ENCODE measurements at regions not wholly inside any gene's neighbourhood (a gene's known extent, or its start where the extent isn't known, plus 50 kb on each side); places are given as distances from the start of the nearest gene placed in this dataset.

- H3K4me3 ChIP-seq (ENCODE audit: low read length): no peak overlapping the region
- H2AFZ ChIP-seq (ENCODE audit: low read depth, low read length): no peak overlapping the region
Observed at GRCh38 chr14:97762386-97762785, 965.2 kb downstream of the VRK1 start.

DNA sequence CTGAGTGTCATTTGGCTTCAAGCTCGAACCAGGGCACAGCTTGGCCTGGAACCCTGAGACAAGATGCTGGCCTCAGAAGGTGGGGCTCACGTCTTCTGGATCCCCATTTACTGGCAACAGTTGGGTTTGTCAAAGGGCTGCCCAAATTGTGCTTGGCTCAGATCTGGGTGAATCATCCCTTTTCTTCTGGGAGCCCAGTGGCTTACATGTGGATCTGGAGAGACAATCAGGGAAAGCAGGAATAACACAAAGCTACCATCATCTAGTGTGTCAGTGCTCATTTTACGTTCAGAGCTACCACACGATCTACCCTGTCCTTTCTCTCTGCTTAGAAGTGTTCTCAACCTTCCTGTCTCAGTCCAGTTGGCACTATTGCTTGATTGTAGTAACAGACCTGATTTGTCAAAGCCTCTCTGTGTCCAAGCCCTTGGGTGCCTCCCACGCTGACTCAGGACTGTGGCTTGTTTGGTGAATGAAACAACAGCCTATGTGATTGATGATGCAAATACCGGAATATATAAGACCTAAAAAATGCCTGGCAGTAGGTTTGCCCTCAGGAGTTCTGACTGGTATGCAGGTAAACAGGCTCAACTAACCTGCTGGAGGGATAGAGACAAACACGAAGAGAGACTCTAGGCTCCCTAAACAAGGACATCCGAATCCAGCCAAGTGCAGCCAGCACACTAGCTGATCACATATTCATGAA lies 974.3 kb downstream of the VRK1 start:
- no peaks in the 10 kb centered on the region for H4K20me1 ChIP-seq (ENCODE audit: insufficient read depth)
- no peak overlapping the region for H2AFZ ChIP-seq (ENCODE audit: low read depth, low read length)
- no peak overlapping the region for H3K9ac ChIP-seq (ENCODE audit: low read length)
- no peaks in the 10 kb centered on the region for H3K9me3 ChIP-seq (ENCODE audit: low read length)
- no peaks in the 10 kb centered on the region for H3F3A ChIP-seq (ENCODE audit: insufficient read depth, low read length, poor library complexity, severe bottlenecking)
- no peak overlapping the region for H3K4me2 ChIP-seq (ENCODE audit: low read length)
- H3K9me2 ChIP-seq (ENCODE audit: insufficient read depth, low read length): no peaks in the 10 kb centered on the region
- H3K4me3 ChIP-seq (ENCODE audit: low read length): no peak overlapping the region
- no peaks in the 10 kb centered on the region for H3K36me3 ChIP-seq (ENCODE audit: insufficient read depth, low read length)
- TF ChIP-seq MXI1 (conservative IDR thresholded peaks at IDR 0.05; ENCODE audit: poor library complexity, severe bottlenecking) (no peak), EP300 (conservative IDR thresholded peaks at IDR 0.05; ENCODE audit: poor library complexity, severe bottlenecking) (no peak), REST (IDR thresholded peaks at IDR 0.05; ENCODE audit: borderline replicate concordance) (no peak), CTCF (IDR thresholded peaks at IDR 0.05; ENCODE audit: poor library complexity, severe bottlenecking) (no peak), SMC3 (conservative IDR thresholded peaks at IDR 0.05; ENCODE audit: poor library complexity) (no peak), EZH2 (IDR thresholded peaks at IDR 0.05; ENCODE audit: borderline replicate concordance, insufficient read depth, low read length, poor library complexity, severe bottlenecking) (no peak), RAD21 (conservative IDR thresholded peaks at IDR 0.05) (no peak), TAF1 (IDR thresholded peaks at IDR 0.05; ENCODE audit: low read depth) (no peak), POLR2AphosphoS5 (IDR thresholded peaks at IDR 0.05) (no peak)
- no peaks in the 10 kb centered on the region for H3K27me3 ChIP-seq (ENCODE audit: insufficient read depth, low read depth, low read length)
- H3K27ac ChIP-seq (ENCODE audit: low read length): no peak overlapping the region
- no peaks in the 10 kb centered on the region for H3K79me2 ChIP-seq (replicated peaks; ENCODE audit: insufficient read depth, low read length)

More at GRCh38 chr14:97762386-97762785, 965.2 kb downstream of the VRK1 start:
- no peak overlapping the region for H3K9ac ChIP-seq (ENCODE audit: low read length)
- H3K4me2 ChIP-seq (ENCODE audit: low read length): no peak overlapping the region
- H3K36me3 ChIP-seq (ENCODE audit: insufficient read depth, low read length): no peaks in the 10 kb centered on the region
- TF ChIP-seq EZH2 (IDR thresholded peaks at IDR 0.05; ENCODE audit: borderline replicate concordance, insufficient read depth, low read length, poor library complexity, severe bottlenecking): no peak
- no peak for TF ChIP-seq SMC3 (conservative IDR thresholded peaks at IDR 0.05; ENCODE audit: poor library complexity)
- TF ChIP-seq RAD21 (conservative IDR thresholded peaks at IDR 0.05): no peak
- no peak for TF ChIP-seq EP300 (conservative IDR thresholded peaks at IDR 0.05; ENCODE audit: poor library complexity, severe bottlenecking)
- H3F3A ChIP-seq (ENCODE audit: insufficient read depth, low read length, poor library complexity, severe bottlenecking): no peaks in the 10 kb centered on the region
- H3K9me3 ChIP-seq (ENCODE audit: low read length): no peaks in the 10 kb centered on the region
- no peaks in the 10 kb centered on the region for H3K27me3 ChIP-seq (ENCODE audit: insufficient read depth, low read depth, low read length)
- H3K27ac ChIP-seq (ENCODE audit: low read length): no peak overlapping the region
- H3K79me2 ChIP-seq (replicated peaks; ENCODE audit: insufficient read depth, low read length): no peaks in the 10 kb centered on the region
- H4K20me1 ChIP-seq (ENCODE audit: insufficient read depth): no peaks in the 10 kb centered on the region
- H3K9me2 ChIP-seq (ENCODE audit: insufficient read depth, low read length): no peaks in the 10 kb centered on the region

All from neural cell (in vitro differentiated cells).